OCI-LY3 (cell line): ENCODE measurements at regions not wholly inside any gene's neighbourhood (a gene's known extent, or its start where the extent isn't known, plus 50 kb on each side); places are given as distances from the start of the nearest gene placed in this dataset.

Experiments
- H2AFZ ChIP-seq: fragments of 200-600, 300-600 bp; shearing (Covaris generic); 2 replicates; pipeline ENCODE4 v1.6.0; 2014; ENCODE audit warnings: antibody characterized with exemption, low read depth, low read length
- H3K27ac ChIP-seq: fragments of 200-600, 300-600 bp; sonication (generic); 2 replicates; pipeline ENCODE4 v1.5.1; 2014; ENCODE audit warnings: mild to moderate bottlenecking, low read length, moderate library complexity, mixed read lengths
- H3K27me3 ChIP-seq: fragments of 200-600, 300-600 bp; sonication (generic); 2 replicates; pipeline ENCODE4 v1.6.1; 2014; ENCODE audit warnings: low read depth, low read length, mixed read lengths
- H3K36me3 ChIP-seq: fragments of 200-600, 300-600 bp; sonication (generic); replicated peaks from 2 replicates; pipeline ENCODE3; 2014; ENCODE audit warnings: low read depth, low read length, mixed read lengths
- H3K4me1 ChIP-seq: fragments of 300-600, 200-600 bp; sonication (generic); 2 replicates; pipeline ENCODE4 v1.6.1; 2014; ENCODE audit warnings: low read length, mixed read lengths
- H3K4me2 ChIP-seq: fragments of 200-600, 300-600 bp; sonication (generic); 2 replicates; pipeline ENCODE4 v1.6.1; 2014; ENCODE audit warnings: low read length, mixed read lengths
- H3K4me3 ChIP-seq: fragments of 300-600, 200-600 bp; sonication (generic); 2 replicates; pipeline ENCODE4 v1.5.1; 2014; ENCODE audit warnings: antibody characterized with exemption, mild to moderate bottlenecking, low read length, moderate library complexity
- H3K79me2 ChIP-seq: fragments of 300-600, 200-600 bp; shearing (Covaris generic); 2 replicates; pipeline ENCODE4 v1.6.1; 2014; ENCODE audit warnings: mild to moderate bottlenecking, low read length, mixed read lengths
- H3K9ac ChIP-seq: fragments of 300-600, 200-600 bp; shearing (Covaris generic); 2 replicates; pipeline ENCODE4 v1.6.0; 2014; ENCODE audit warnings: mild to moderate bottlenecking, low read length, moderate library complexity
- H3K9me3 ChIP-seq: fragments of 200-600, 300-600 bp; shearing (Covaris generic); 2 replicates; pipeline ENCODE4 v1.6.1; 2014; ENCODE audit warnings: low read length, mixed read lengths; ENCODE audit not compliant: insufficient read depth
- H4K20me1 ChIP-seq: fragments of 200-600, 300-600 bp; sonication (generic); 2 replicates; pipeline ENCODE4 v1.6.1; 2016; ENCODE audit warnings: low read length, mixed read lengths; ENCODE audit not compliant: insufficient read depth
- CTCF ChIP-seq: fragments of 200-600, 300-600 bp; sonication (generic); IDR thresholded peaks from 2 replicates; pipeline ENCODE4 v1.5.1; 2014; ENCODE audit warnings: antibody characterized with exemption, low read length, low read depth
- EZH2phosphoT487 ChIP-seq: fragments of 200-600 bp; shearing (Covaris generic); IDR thresholded peaks from 2 replicates; pipeline ENCODE4 v1.6.1; 2018; ENCODE audit warnings: antibody characterized with exemption, mixed run types, low read depth

GRCh38 chr14:97840159-97840558 lies 1043.0 kb downstream of the VRK1 start:
- H2AFZ ChIP-seq, result no peak overlapping the region
- H3K4me1 ChIP-seq, result no peaks in the 10 kb centered on the region
- no peak overlapping the region for H3K4me2 ChIP-seq
- H3K4me3 ChIP-seq, result no peak overlapping the region
- H3K27me3 ChIP-seq, result peaks cover 26% of the 10 kb centered on the region; the same call in 1 of the 2 replicates
- TF ChIP-seq CTCF (no peak), EZH2phosphoT487 (no peak)
- H3K9me3 ChIP-seq, result no peaks in the 10 kb centered on the region
- H3K9ac ChIP-seq, result no peak overlapping the region
- no peaks in the 10 kb centered on the region for H3K36me3 ChIP-seq
- H3K27ac ChIP-seq, result no peak overlapping the region
- no peaks in the 10 kb centered on the region for H4K20me1 ChIP-seq
- no peaks in the 10 kb centered on the region for H3K79me2 ChIP-seq

- Histone ChIP-seq H3K9ac (no peak overlapping the region), H3K36me3 (no peaks in the 10 kb centered on the region), H2AFZ (no peak overlapping the region), H4K20me1 (no peaks in the 10 kb centered on the region), H3K79me2 (no peaks in the 10 kb centered on the region), H3K4me2 (no peak overlapping the region), H3K27me3 (peaks cover 20% of the 10 kb centered on the region; the same call in 1 of the 2 replicates), H3K4me1 (no peaks in the 10 kb centered on the region), H3K9me3 (no peaks in the 10 kb centered on the region), H3K4me3 (no peak overlapping the region), H3K27ac (no peak overlapping the region)
- TF ChIP-seq EZH2phosphoT487 (no peak), CTCF (no peak)
These were observed 1044.6 kb downstream of the VRK1 start for GRCh38 chr14:97841762-97842161.

DNA sequence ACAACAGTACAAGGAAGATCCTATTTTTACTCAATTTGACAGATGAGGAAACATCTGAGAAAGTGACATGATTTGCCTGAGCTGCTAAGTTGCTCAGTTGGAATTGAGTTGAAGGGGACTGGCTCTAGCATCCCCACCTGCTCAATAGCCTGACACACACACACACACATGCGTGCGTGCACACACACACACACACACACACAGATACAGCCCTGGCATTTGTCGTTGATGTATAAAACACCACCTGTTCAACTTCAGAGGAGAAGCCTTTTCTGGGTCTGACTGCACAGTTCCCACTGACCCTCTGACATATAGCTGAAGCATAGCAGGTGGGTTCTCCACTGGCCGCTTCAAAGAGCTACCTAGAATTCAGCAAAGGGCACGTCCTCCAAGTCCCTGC lies 1045.9 kb downstream of the VRK1 start:
- Histone ChIP-seq H4K20me1 (no peaks in the 10 kb centered on the region), H3K4me2 (no peak overlapping the region), H3K9ac (no peak overlapping the region), H3K4me3 (no peak overlapping the region), H3K27me3 (peaks cover 19% of the 10 kb centered on the region; the same call in 1 of the 2 replicates), H2AFZ (no peak overlapping the region), H3K79me2 (no peaks in the 10 kb centered on the region), H3K27ac (no peak overlapping the region), H3K9me3 (no peaks in the 10 kb centered on the region), H3K36me3 (no peaks in the 10 kb centered on the region), H3K4me1 (no peaks in the 10 kb centered on the region)
- no peak for TF ChIP-seq EZH2phosphoT487
- TF ChIP-seq CTCF, result no peak

- H3K4me1 ChIP-seq, result no peaks in the 10 kb centered on the region
- H3K4me3 ChIP-seq, result no peak overlapping the region
- H3K27ac ChIP-seq, result no peak overlapping the region
- TF ChIP-seq EZH2phosphoT487 (no peak), CTCF (no peak)
- H3K27me3 ChIP-seq, result peaks cover 23% of the 10 kb centered on the region; the same call in 1 of the 2 replicates
- H3K4me2 ChIP-seq, result no peak overlapping the region
- H4K20me1 ChIP-seq, result no peaks in the 10 kb centered on the region
- H3K9me3 ChIP-seq, result no peaks in the 10 kb centered on the region
- H3K79me2 ChIP-seq, result no peaks in the 10 kb centered on the region
- H3K9ac ChIP-seq, result no peak overlapping the region
- no peak overlapping the region for H2AFZ ChIP-seq
- H3K36me3 ChIP-seq, result no peaks in the 10 kb centered on the region
These were observed 1046.9 kb downstream of the VRK1 start for GRCh38 chr14:97844042-97844441.
